NT2/D1 (cell line): ENCODE measurements at regions not wholly inside any gene's neighbourhood (a gene's known extent, or its start where the extent isn't known, plus 50 kb on each side); places are given as distances from the start of the nearest gene placed in this dataset.

Experiments used
- DNase-seq: peaks from one replicate; pipeline ENCODE4 v3.0.0-alpha.2; 2011; ENCODE audit warnings: low read depth, low spot score
- H3K27me3 ChIP-seq: 2 replicates; pipeline ENCODE4 v1.6.0; 2011; ENCODE audit warnings: mild to moderate bottlenecking; ENCODE audit not compliant: insufficient read length, insufficient read depth
- H3K36me3 ChIP-seq: 2 replicates; pipeline ENCODE4 v1.6.1; 2011; ENCODE audit warnings: mild to moderate bottlenecking, low read length, mixed read lengths; ENCODE audit not compliant: insufficient read depth, insufficient read length
- H3K4me1 ChIP-seq: 2 replicates; pipeline ENCODE4 v1.5.1; 2011; ENCODE audit not compliant: insufficient read depth, insufficient read length
- H3K4me3 ChIP-seq: 2 replicates; pipeline ENCODE4 v1.5.1; 2011; ENCODE audit warnings: low read depth; ENCODE audit not compliant: insufficient read length
- H3K9ac ChIP-seq: 2 replicates; pipeline ENCODE4 v1.6.0; 2011; ENCODE audit warnings: low read depth; ENCODE audit not compliant: insufficient read length
- H3K9me3 ChIP-seq: 2 replicates; pipeline ENCODE4 v1.5.1; 2011; ENCODE audit warnings: mild to moderate bottlenecking, low read length; ENCODE audit not compliant: insufficient read depth
- SUZ12 ChIP-seq: IDR thresholded peaks from 2 replicates; pipeline ENCODE4 v1.6.1; 2011; ENCODE audit not compliant: insufficient read length, insufficient read depth; ENCODE audit errors: extremely low read depth
- YY1 ChIP-seq: IDR thresholded peaks from 2 replicates; pipeline ENCODE4 v1.6.1; 2011; ENCODE audit not compliant: insufficient read length, insufficient read depth
- ZNF274 ChIP-seq: IDR thresholded peaks from 2 replicates; pipeline ENCODE4 v1.6.1; 2011; ENCODE audit warnings: mild to moderate bottlenecking, low read depth, low read length

DNA sequence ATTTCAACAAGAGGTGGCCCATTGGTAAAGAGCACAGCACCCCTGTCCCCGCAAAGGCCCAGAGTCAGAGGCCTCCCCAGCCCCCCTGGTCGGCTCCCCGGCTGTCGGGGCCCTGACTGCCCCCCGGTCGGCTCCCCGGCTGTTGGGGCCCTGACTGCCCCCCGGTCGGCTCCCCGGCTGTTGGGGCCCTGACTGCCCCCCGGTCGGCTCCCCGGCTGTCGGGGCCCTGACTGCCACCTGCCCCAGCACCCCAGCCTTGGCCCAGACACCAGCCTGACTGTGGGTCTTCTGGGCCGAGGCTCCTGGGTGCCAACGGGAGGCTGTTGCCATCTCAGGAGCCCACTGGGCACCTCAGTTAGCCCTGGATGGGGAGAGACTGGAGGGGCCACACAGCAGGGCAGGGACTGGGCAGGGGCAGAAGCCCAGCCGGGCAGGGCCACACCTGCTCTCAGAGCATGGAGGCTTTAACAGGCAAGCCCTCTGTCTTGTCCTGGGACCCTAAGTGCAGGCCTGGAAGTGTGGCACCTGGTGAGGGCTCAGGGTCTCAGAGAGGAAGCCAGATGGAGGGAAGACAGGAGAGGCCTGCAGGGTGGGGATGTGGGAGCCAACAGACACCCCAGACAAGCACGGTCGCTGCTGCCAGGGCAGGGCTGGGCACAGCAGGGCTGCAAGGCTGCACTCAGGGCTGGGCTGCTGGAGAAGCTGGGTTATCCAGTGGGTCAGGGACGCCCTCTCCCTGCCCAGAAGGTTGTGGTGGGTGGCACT is 56.5 kb downstream of the JAKMIP3 start:
- TF ChIP-seq ZNF274 (no peak), SUZ12 (no peak), YY1 (no peak)
- H3K4me1 ChIP-seq: peaks cover 6% of the 10 kb centered on the region
- no peak for DNase-seq
- H3K4me3 ChIP-seq: no peak overlapping the region
- H3K9ac ChIP-seq: peak overlapping the region; percentile 21
- no peaks in the 10 kb centered on the region for H3K9me3 ChIP-seq
- H3K36me3 ChIP-seq: no peaks in the 10 kb centered on the region
- H3K27me3 ChIP-seq: no peaks in the 10 kb centered on the region

- DNase-seq: no peak
- TF ChIP-seq YY1: no peak
- TF ChIP-seq ZNF274: no peak
- no peak for TF ChIP-seq SUZ12
- peak overlapping the region; percentile 21 for H3K9ac ChIP-seq
- H3K4me1 ChIP-seq: peaks cover 6% of the 10 kb centered on the region
- H3K27me3 ChIP-seq: no peaks in the 10 kb centered on the region
- H3K36me3 ChIP-seq: no peaks in the 10 kb centered on the region
- H3K9me3 ChIP-seq: no peaks in the 10 kb centered on the region
- no peak overlapping the region for H3K4me3 ChIP-seq
Measured at GRCh38 chr10:132122939-132123445, 57.2 kb downstream of the JAKMIP3 start.

DNA sequence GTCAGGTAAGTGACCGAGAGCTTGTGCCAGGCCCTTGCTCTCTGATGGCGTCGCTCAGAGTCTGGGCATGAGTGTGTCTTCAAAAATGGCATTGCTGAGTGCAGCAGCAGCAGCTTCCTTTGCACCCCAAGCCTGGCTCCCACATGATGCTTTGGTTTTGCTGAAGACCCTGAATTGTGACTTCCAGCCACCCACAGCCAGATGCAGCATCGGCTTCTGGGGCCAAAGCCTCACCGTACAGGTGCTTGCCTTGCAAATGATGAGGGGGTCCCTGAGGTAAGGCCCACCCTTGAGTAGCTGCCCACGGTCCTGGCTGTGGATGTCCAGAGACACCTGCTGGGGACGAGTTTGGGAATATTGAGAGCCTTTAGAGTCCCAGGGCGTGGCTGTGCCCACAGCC is 57.9 kb downstream of the JAKMIP3 start:
- DNase-seq: no peak
- no peaks in the 10 kb centered on the region for H3K9me3 ChIP-seq
- no peaks in the 10 kb centered on the region for H3K36me3 ChIP-seq
- no peaks in the 10 kb centered on the region for H3K27me3 ChIP-seq
- no peak overlapping the region for H3K9ac ChIP-seq
- peaks cover 6% of the 10 kb centered on the region for H3K4me1 ChIP-seq
- H3K4me3 ChIP-seq: no peak overlapping the region
- TF ChIP-seq ZNF274 (no peak), SUZ12 (no peak), YY1 (no peak)

DNA sequence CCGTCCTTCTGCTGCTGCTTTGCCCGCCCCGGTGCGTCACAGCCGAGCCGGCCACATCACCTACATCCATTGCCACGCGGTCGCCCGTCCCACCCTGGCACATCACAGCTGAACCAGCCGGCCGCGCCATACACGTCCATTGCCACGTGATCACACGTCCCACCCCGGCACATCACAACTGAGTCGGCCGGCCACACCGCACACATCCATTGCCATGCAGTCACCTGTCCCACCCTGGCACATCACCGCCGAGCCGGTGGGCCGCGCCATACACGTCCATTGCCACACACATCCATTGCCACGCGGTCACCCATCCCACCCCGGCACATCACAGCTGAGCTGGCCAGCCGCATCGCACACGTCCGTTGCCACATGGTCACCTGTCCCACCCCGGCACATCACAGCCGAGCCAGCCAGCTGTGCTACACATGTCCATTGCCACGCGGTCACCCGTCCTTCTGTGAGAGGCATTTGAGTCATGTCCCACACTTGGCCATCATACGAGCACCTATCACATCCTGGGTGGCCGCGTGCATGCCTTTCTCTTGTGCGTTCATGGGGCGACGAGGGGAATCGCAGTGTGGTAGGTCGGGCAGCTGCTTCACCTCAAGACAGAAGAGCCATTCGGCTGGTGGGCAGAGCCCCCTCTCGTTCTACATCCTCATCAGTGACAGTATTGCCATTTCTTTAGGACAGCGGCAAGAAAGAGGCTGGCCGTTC is 58.6 kb downstream of the JAKMIP3 start:
- Histone ChIP-seq H3K9me3 (no peaks in the 10 kb centered on the region), H3K4me1 (peaks cover 6% of the 10 kb centered on the region), H3K4me3 (no peak overlapping the region), H3K9ac (no peak overlapping the region), H3K36me3 (no peaks in the 10 kb centered on the region), H3K27me3 (no peaks in the 10 kb centered on the region)
- no peak for TF ChIP-seq ZNF274
- no peak for TF ChIP-seq YY1
- no peak for TF ChIP-seq SUZ12
- DNase-seq: no peak

DNA sequence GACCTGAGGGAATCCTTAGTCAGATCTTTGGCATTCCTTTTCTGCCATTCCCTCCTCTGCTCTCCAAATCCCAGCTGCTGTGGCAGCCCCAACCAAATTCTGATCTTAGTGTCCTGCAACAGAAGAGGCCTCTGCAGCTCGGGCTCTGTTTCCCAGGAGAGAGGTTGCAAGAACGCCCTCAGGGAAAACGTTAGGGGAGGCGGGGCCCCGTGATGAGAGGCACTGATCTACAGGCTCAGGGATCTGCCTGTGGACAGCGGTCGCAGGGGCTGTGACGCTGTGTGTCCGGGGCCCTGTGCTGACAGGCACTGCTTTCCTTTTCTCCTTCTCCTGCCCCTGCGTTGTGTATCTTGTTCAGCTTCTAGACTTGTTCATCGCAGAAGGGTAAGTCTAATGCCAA is 57.3 kb upstream of the DPYSL4 start:
- Histone ChIP-seq H3K36me3 (no peaks in the 10 kb centered on the region), H3K4me3 (no peak overlapping the region), H3K9ac (peak overlapping the region; percentile 53), H3K27me3 (no peaks in the 10 kb centered on the region), H3K4me1 (peaks cover 2% of the 10 kb centered on the region), H3K9me3 (no peaks in the 10 kb centered on the region)
- TF ChIP-seq SUZ12: no peak
- TF ChIP-seq ZNF274: no peak
- TF ChIP-seq YY1: no peak
- DNase-seq: peak; percentile 32

DNA sequence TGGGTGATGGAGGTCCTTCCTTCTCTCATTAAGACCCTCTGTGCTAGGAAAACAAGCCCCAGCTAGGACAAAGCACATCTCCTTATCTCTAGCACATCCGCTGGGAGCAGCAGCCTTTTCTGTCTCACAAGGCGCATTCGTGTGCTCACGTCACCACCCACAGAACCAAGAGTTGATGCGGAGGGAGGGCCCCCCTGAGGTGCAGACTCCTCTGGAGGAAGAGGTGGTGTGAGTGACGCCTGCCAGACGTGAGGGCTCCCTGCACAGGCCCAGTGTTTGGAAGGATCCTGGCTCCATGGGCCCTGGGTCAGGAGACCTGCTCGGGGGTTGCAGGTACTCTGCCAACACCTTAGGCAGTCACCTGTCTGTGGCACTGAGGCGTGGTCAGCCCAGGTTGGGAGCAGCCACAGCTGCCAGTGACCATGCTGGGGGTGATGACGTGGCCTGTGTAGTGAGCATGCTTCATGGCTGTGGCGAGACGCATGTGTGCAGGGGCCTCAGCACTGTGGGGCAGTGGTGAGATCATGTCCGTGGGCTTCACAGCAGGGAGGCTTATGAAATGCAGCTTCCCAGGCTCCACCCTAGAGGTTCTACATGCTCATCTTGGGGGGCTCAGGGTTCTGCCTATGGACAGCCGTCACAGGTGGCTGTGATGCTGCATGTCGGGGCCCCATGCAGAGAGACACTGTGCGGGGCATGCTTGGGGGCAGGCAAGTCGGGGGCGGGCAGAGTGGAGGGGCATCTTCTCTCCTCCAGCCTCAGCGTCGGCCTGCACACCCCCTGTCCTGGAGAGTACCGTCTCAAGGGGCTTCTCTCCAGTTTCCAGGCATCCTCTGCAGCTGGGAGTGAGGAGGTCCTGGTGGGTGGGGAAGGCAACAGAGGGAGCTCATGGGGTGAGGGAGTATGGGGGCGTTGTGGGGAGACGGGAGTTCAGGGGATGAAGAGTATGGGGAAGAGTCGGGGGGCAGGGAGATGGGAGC is 56.2 kb upstream of the DPYSL4 start:
- Histone ChIP-seq H3K9me3 (no peaks in the 10 kb centered on the region), H3K4me1 (peaks cover 2% of the 10 kb centered on the region), H3K36me3 (no peaks in the 10 kb centered on the region), H3K4me3 (no peak overlapping the region), H3K27me3 (no peaks in the 10 kb centered on the region), H3K9ac (no peak overlapping the region)
- DNase-seq: no peak
- TF ChIP-seq ZNF274 (no peak), SUZ12 (no peak), YY1 (no peak)
